Fibroblast of skin of abdomen (primary cell): ENCODE measurements at regions not wholly inside any gene's neighbourhood (a gene's known extent, or its start where the extent isn't known, plus 50 kb on each side); places are given as distances from the start of the nearest gene placed in this dataset.
A peak's percentile ranks its signal among the peaks of the same experiment; 100 is the strongest.

Source experiments
- DNase-seq: peaks from one replicate; pipeline ENCODE4 v3.0.0-alpha.2; 2013

- no peak for DNase-seq
Observed at GRCh38 chr3:193968380-193968974, 167.5 kb upstream of the HES1 start.

- peak; percentile 45 for DNase-seq
Observed at GRCh38 chr3:193970131-193970772, 165.7 kb upstream of the HES1 start.

GRCh38 chr3:193970773-193971206 lies 165.2 kb upstream of the HES1 start:
- peak; percentile 71 for DNase-seq

- peak; percentile 51 for DNase-seq
Observed at GRCh38 chr3:193971261-193971751, 164.6 kb upstream of the HES1 start.

GRCh38 chr3:193971966-193972365 lies 164.0 kb upstream of the HES1 start:
- no peak for DNase-seq

- DNase-seq, result peak; percentile 87
Observed at GRCh38 chr3:193972832-193973231, 163.1 kb upstream of the HES1 start.

- DNase-seq, result peak; percentile 97
Observed at GRCh38 chr3:193974191-193974652, 161.7 kb upstream of the HES1 start.

- DNase-seq, result no peak
Observed at GRCh38 chr3:193974671-193975535, 161.0 kb upstream of the HES1 start.

GRCh38 chr3:193977622-193978021 lies 158.3 kb upstream of the HES1 start:
- DNase-seq, result no peak

GRCh38 chr3:193978030-193978429 lies 157.9 kb upstream of the HES1 start:
- no peak for DNase-seq

- no peak for DNase-seq
Observed at GRCh38 chr3:193978486-193978885, 157.5 kb upstream of the HES1 start.

GRCh38 chr3:193980326-193980725 lies 155.6 kb upstream of the HES1 start:
- DNase-seq, result peak; percentile 46

GRCh38 chr3:193980905-193981304 lies 155.0 kb upstream of the HES1 start:
- no peak for DNase-seq

GRCh38 chr3:193981504-193981903 lies 154.4 kb upstream of the HES1 start:
- DNase-seq, result no peak

- DNase-seq, result peak; percentile 52
Observed at GRCh38 chr3:193982258-193982659, 153.7 kb upstream of the HES1 start.

GRCh38 chr3:193983846-193984818 lies 151.8 kb upstream of the HES1 start:
- DNase-seq, result no peak

GRCh38 chr3:193984876-193985275 lies 151.1 kb upstream of the HES1 start:
- DNase-seq, result no peak

GRCh38 chr3:193987186-193987585 lies 148.8 kb upstream of the HES1 start:
- peak; percentile 48 for DNase-seq

- no peak for DNase-seq
Observed at GRCh38 chr3:193989186-193989585, 146.8 kb upstream of the HES1 start.

GRCh38 chr3:193991666-193992424 lies 144.1 kb upstream of the HES1 start:
- no peak for DNase-seq

- no peak for DNase-seq
Observed at GRCh38 chr3:193992425-193993037, 143.4 kb upstream of the HES1 start.
